ENCODE measurements at regions not wholly inside any gene's neighbourhood (a gene's known extent, or its start where the extent isn't known, plus 50 kb on each side); places are given as distances from the start of the nearest gene placed in this dataset.
A peak's percentile ranks its signal among the peaks of the same experiment; 100 is the strongest.

- no peak overlapping the region for H3K4me3 ChIP-seq (IDR thresholded peaks at IDR 0.05; ENCODE audit: insufficient read depth, low read depth, low read length)
- peak overlapping the region; percentile 52 for H3K4me2 ChIP-seq
- no peaks in the 10 kb centered on the region for H4K20me1 ChIP-seq (ENCODE audit: insufficient read depth)
- TF ChIP-seq CTCF (conservative IDR thresholded peaks at IDR 0.05; ENCODE audit: low read depth, low read length): no peak
- no peaks in the 10 kb centered on the region for H3K79me2 ChIP-seq (ENCODE audit: insufficient read depth, low read depth)
- H3K27ac ChIP-seq: no peak overlapping the region
- H3K9ac ChIP-seq: peak overlapping the region; percentile 11; the same call in 1 of the 2 replicates
- H3K36me3 ChIP-seq (ENCODE audit: insufficient read depth): no peaks in the 10 kb centered on the region
- H3K27me3 ChIP-seq (ENCODE audit: insufficient read depth, low read depth): no peaks in the 10 kb centered on the region
- peaks cover 15% of the 10 kb centered on the region for H3K4me1 ChIP-seq (ENCODE audit: low read depth, poor library complexity, severe bottlenecking)
- peak overlapping the region; percentile 12; the same call in 1 of the 2 replicates for H2AFZ ChIP-seq (ENCODE audit: low read depth)
Measured at GRCh38 chr9:677461-678097, 163.9 kb upstream of the DMRT1 start.

GRCh38 chr9:678897-679296 lies 162.6 kb upstream of the DMRT1 start:
- Histone ChIP-seq H3K27me3 (ENCODE audit: insufficient read depth, low read depth) (no peaks in the 10 kb centered on the region), H3K27ac (no peak overlapping the region), H3K4me3 (IDR thresholded peaks at IDR 0.05; ENCODE audit: insufficient read depth, low read depth, low read length) (no peak overlapping the region), H3K79me2 (ENCODE audit: insufficient read depth, low read depth) (no peaks in the 10 kb centered on the region), H3K4me2 (no peak overlapping the region), H3K4me1 (ENCODE audit: low read depth, poor library complexity, severe bottlenecking) (peaks cover 15% of the 10 kb centered on the region), H4K20me1 (ENCODE audit: insufficient read depth) (no peaks in the 10 kb centered on the region), H2AFZ (ENCODE audit: low read depth) (no peak overlapping the region), H3K36me3 (ENCODE audit: insufficient read depth) (no peaks in the 10 kb centered on the region), H3K9ac (no peak overlapping the region)
- TF ChIP-seq CTCF (conservative IDR thresholded peaks at IDR 0.05; ENCODE audit: low read depth, low read length): no peak

GRCh38 chr9:679462-679861 lies 162.0 kb upstream of the DMRT1 start:
- Histone ChIP-seq H2AFZ (ENCODE audit: low read depth) (no peak overlapping the region), H3K9ac (no peak overlapping the region), H3K79me2 (ENCODE audit: insufficient read depth, low read depth) (no peaks in the 10 kb centered on the region), H3K36me3 (ENCODE audit: insufficient read depth) (no peaks in the 10 kb centered on the region), H3K27me3 (ENCODE audit: insufficient read depth, low read depth) (no peaks in the 10 kb centered on the region), H3K4me2 (no peak overlapping the region), H4K20me1 (ENCODE audit: insufficient read depth) (no peaks in the 10 kb centered on the region), H3K4me1 (ENCODE audit: low read depth, poor library complexity, severe bottlenecking) (peaks cover 15% of the 10 kb centered on the region), H3K27ac (no peak overlapping the region), H3K4me3 (IDR thresholded peaks at IDR 0.05; ENCODE audit: insufficient read depth, low read depth, low read length) (no peak overlapping the region)
- TF ChIP-seq CTCF (conservative IDR thresholded peaks at IDR 0.05; ENCODE audit: low read depth, low read length): no peak

GRCh38 chr9:680106-680505 lies 161.4 kb upstream of the DMRT1 start:
- H4K20me1 ChIP-seq (ENCODE audit: insufficient read depth): no peaks in the 10 kb centered on the region
- H3K27ac ChIP-seq: no peak overlapping the region
- H3K79me2 ChIP-seq (ENCODE audit: insufficient read depth, low read depth): no peaks in the 10 kb centered on the region
- no peak for TF ChIP-seq CTCF (conservative IDR thresholded peaks at IDR 0.05; ENCODE audit: low read depth, low read length)
- H3K27me3 ChIP-seq (ENCODE audit: insufficient read depth, low read depth): no peaks in the 10 kb centered on the region
- no peaks in the 10 kb centered on the region for H3K36me3 ChIP-seq (ENCODE audit: insufficient read depth)
- H3K4me1 ChIP-seq (ENCODE audit: low read depth, poor library complexity, severe bottlenecking): peaks cover 15% of the 10 kb centered on the region
- no peak overlapping the region for H3K9ac ChIP-seq
- H2AFZ ChIP-seq (ENCODE audit: low read depth): no peak overlapping the region
- no peak overlapping the region for H3K4me3 ChIP-seq (IDR thresholded peaks at IDR 0.05; ENCODE audit: insufficient read depth, low read depth, low read length)
- H3K4me2 ChIP-seq: no peak overlapping the region

Data from KMS-11 (cell line).